NCI-H2029 (cell line): ENCODE measurements at regions not wholly inside any gene's neighbourhood (a gene's known extent, or its start where the extent isn't known, plus 50 kb on each side); places are given as distances from the start of the nearest gene placed in this dataset.
A peak's percentile ranks its signal among the peaks of the same experiment; 100 is the strongest.

ENCODE experiments used
- DNase-seq: peaks from one replicate; lab custom pipeline; 2025; lab: John Stamatoyannopoulos, UW

GRCh38 chr19:28020619-28021258 is 1192.2 kb downstream of the UQCRFS1 start:
- no peak for DNase-seq

- DNase-seq: no peak
These were observed 1193.0 kb downstream of the UQCRFS1 start for GRCh38 chr19:28019901-28020300.

GRCh38 chr19:28019371-28019770 is 1193.6 kb downstream of the UQCRFS1 start:
- DNase-seq: no peak

GRCh38 chr19:28018499-28018898 is 1194.5 kb downstream of the UQCRFS1 start:
- DNase-seq: no peak

DNA sequence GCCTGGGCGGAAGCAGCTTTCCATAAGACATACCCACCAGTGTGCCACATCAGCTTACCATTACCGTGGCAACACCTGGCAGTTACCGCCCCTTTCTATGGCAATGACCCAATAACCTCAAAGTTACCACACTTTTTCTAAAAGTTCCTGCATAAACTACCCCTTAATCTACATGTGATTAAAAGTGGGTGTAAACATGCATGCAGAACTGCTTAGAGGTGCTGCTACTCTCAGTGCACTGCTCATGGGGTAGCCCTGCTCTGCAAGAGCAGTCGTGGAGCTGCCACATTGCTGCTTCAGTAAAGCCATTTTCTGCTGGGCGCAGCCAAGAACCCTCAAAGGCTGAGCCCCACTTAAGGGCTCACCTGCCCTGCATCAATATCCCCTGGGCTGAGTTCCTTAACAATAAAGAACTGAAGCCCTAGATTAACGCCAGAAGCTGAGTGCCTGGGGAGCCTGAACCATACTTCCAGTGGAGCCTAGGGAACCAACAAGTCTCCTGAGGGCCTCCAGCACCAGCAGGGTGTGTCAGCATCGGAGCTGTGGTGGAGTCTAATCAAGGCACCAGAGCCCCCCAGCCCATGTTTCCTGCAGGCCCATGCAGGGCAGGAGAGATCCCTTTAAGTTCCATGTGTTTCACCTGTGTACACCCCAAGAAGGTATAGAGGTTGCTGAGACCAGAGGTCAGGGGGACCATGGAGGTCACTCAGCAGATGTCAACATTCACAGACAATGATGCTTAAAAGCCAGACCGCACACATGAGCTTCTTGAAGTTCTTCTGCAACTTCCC is 1198.1 kb downstream of the UQCRFS1 start:
- DNase-seq: no peak

GRCh38 chr19:28012361-28012760 is 1200.6 kb downstream of the UQCRFS1 start:
- DNase-seq: no peak

DNA sequence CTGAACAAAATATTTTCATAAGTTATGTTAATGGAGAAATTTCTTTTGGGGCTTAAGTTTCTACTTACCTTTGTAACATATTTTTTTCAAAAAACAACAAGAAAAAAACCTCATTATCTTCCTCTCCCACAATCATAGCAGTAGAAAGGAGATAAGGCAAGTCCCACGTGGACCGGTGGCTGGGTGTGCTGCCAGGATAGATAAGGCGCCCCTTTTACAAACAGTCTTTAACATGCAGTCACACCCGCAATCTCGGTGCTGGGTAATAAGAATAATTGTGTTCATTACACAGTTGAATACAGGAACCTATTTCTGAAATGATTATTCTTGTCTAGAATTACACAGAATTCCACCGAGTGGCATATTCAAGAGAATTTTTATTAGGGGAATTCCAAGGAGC is 1202.3 kb downstream of the UQCRFS1 start:
- no peak for DNase-seq

DNA sequence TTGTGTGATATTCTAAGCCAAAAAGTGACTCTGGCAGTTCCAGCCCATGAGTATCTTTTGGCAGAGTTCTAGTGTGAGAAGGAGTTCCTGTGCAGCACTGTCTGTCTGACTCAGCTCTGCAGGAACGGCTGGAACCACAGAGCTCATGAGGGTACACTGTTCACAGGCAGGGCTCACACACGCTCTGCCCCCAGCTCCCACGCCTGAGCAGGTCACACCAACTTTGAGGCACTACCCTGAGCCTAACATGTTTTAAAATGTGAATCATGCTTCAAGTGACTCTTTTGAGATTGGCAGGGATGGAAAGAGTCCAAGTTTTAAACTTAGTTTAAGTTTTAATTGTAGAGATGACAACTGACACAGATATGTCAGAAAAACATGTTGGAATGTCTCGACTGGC is 1203.3 kb downstream of the UQCRFS1 start:
- no peak for DNase-seq

DNA sequence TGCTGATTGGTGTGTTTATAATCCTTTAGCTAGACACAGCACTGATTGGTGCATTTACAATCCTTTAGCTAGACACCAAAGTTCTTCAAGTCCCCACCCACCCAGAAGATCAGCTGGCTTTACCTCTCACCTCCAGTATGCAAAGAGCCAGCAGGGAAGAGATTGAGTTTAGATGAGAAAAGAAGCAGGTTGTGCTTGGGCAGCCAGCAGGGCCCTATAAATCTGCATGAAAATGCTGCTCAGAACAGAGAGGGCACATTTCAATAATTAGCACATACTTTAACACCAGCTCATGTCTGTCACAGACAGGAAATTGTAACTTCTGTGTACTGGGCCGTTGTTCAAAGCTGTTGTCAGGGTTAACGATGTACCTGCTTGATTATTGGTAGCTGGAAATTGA is 1204.3 kb downstream of the UQCRFS1 start:
- DNase-seq: no peak

GRCh38 chr19:28003543-28003942 is 1209.4 kb downstream of the UQCRFS1 start:
- no peak for DNase-seq

DNA sequence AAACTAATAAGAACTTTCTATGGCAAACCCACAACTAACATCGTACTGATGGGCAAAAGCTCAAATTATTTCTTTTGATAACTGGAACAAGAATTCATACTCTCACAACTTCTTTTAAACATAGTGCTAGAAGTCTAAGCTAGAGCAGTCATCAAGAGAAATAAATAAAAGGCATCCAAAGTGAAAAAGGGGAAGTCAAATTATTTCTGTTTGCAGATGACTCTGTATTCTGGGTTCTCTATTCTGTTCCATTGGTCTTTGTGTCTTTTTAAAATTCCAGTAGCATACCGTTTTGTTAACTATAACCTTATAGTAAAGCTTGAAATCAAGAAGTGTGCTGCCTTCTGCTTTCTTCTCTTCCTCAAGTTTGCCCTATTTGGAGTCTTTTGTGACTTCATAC is 1215.9 kb downstream of the UQCRFS1 start:
- no peak for DNase-seq

GRCh38 chr19:27993619-27994570 is 1219.1 kb downstream of the UQCRFS1 start:
- no peak for DNase-seq

- no peak for DNase-seq
These were observed 1226.7 kb downstream of the UQCRFS1 start for GRCh38 chr19:27986299-27986698.

GRCh38 chr19:27975419-27976005 is 1237.4 kb downstream of the UQCRFS1 start:
- DNase-seq: no peak

GRCh38 chr19:27974082-27974513 is 1238.9 kb downstream of the UQCRFS1 start:
- peak; percentile 22 for DNase-seq

- DNase-seq: peak; percentile 28
These were observed 1240.5 kb downstream of the UQCRFS1 start for GRCh38 chr19:27972291-27973040.

GRCh38 chr19:27971869-27972268 is 1241.1 kb downstream of the UQCRFS1 start:
- DNase-seq: no peak

- DNase-seq: no peak
These were observed 1241.9 kb downstream of the UQCRFS1 start for GRCh38 chr19:27971071-27971470.

DNA sequence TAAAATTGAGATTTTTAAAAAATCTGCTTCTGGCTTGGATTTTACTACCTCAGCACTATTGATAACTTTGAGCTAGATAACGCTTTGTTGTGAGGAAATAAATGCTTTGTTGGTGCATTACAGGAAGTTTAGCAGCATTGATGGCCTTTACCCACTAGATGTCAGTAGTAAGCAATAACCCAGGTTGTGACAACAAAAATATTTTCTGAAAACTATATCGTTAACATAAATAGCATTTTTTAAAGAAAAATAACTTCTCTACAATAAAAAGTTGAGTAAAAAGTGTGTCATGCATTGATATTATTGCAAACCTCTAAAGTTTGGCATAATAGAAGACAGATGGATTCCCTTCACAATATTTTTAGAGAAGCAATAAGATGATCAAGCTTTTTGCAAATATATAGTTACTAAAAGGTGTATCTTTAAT is 1246.5 kb downstream of the UQCRFS1 start:
- no peak for DNase-seq

DNA sequence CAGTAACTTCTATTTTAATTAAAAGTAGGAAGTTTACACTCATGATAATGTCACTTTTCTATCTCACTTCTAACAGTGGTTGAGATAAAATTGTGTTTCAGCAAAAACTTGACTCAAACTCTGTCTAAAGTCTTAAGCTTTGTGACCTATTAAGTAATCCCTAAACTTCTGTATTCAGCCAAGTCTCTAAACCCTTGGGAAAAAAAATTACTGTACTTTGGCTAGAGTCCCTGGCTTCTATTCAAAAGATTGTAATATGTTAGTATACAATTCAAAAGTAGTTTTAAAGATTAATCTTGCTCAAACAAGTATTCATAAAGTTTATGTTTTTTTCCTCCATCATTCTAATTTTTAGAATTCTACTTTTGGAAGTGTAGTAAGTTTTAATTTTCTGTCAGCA is 1248.8 kb downstream of the UQCRFS1 start:
- no peak for DNase-seq

DNA sequence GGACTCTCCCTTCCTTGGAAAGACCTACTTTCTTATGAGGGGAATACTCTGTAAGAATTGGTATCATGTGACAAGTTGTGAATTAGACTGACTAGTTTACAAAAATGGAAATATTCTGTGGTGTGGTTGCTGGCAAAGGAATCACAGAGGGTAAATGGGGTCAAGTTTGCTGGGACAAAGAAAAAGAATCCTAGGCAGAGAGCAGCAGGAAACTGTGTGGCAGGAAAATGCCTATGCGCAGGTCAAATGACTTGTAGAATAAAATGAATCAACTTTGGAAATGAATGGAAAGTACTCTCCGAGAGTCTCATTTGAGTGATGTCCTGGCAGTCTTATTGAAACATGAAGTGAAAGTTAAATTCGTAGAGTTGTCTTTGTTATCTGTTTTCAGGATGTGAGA is 1250.7 kb downstream of the UQCRFS1 start:
- DNase-seq: no peak
